ENCODE measurements at regions not wholly inside any gene's neighbourhood (a gene's known extent, or its start where the extent isn't known, plus 50 kb on each side); places are given as distances from the start of the nearest gene placed in this dataset.

DNA sequence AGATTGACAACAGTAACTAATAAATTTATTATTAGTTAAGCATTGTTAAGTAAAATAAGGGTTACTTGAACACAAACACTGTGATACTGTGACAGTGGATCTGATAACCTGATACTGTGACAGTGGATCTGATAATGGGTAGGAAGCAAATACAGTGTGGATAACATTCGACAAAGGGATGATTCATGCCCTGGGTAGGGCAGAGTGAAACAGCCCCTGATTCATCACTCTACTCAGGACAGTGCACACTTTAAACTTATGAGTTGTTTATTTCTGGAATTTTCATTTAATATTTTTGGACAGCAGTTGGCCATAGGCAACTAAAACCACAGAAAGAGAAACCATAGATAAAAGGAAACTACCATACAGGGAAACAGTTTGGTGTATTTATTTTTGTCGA, 60.8 kb upstream of the CTSC start:
- no peaks in the 10 kb centered on the region for H3K36me3 ChIP-seq (ENCODE audit: control insufficient read depth, insufficient read depth, low read length)
- H3K9me1 ChIP-seq (ENCODE audit: control insufficient read depth, insufficient read depth, low read length): no peaks in the 10 kb centered on the region
- no peak overlapping the region for H3K27ac ChIP-seq (ENCODE audit: extremely low read depth, low read depth, low read length)
- POLR2A ChIA-PET: interaction anchor here (1.0 kb wide), 1 partner anchor 68 kb away, joined by 3 read pairs; no protein-coding TSS in a partner anchor
- 13% methylated on average over 2 of the region's 2 CpGs for WGBS (ENCODE audit: insufficient coverage, low coverage, missing lambda C conversion rate)
- H3K9me3 ChIP-seq (replicated peaks; ENCODE audit: control insufficient read depth, insufficient read depth, low read depth, low read length): no peaks in the 10 kb centered on the region
- H3K4me3 ChIP-seq: no peak overlapping the region
- DNase-seq (ENCODE audit: extremely low read depth in 1 of 4, low spot score in 3 of 4) (peak in 1 of 4 experiments; percentile 27), FAIRE-seq (no peak), ATAC-seq (peak; percentile 65; the same call in 2 of the 3 replicates)
- H3K27me3 ChIP-seq (ENCODE audit: control insufficient read depth in 2 of 2, insufficient read depth in 2 of 2, low read length in 2 of 2): no peaks in the 10 kb centered on the region
- no peak overlapping the region for H3K9ac ChIP-seq (ENCODE audit: insufficient read depth in 1 of 2, low read depth in 2 of 2, low read length in 2 of 2)
- CTCF ChIA-PET (ENCODE audit: low intra/inter-chr PET ratio): no interaction called here
- no peaks in the 10 kb centered on the region; a peak in 1 of 5 replicates for H3K4me1 ChIP-seq (replicated peaks in 1 of 2; ENCODE audit: control insufficient read depth in 2 of 2, insufficient read depth in 2 of 2, low read length in 2 of 2)
- BruUV-seq (replicated peaks): no TSS peak
- no peaks in the 10 kb centered on the region for H4K20me1 ChIP-seq (replicated peaks; ENCODE audit: control insufficient read depth, insufficient read depth, low read length)
- no peak overlapping the region for H2AFZ ChIP-seq (ENCODE audit: low read depth, low read length)
- no peaks in the 10 kb centered on the region for H3K79me2 ChIP-seq (ENCODE audit: control insufficient read depth, insufficient read depth, low read length)
- in situ Hi-C loops (cut with MboI): no loop called here
- intact Hi-C loops (cut with micrococcal nuclease): no loop called here
- no peak overlapping the region for H3K4me2 ChIP-seq (ENCODE audit: insufficient read depth, low read length)
- TF ChIP-seq MYBL2 (IDR thresholded peaks at IDR 0.05; ENCODE audit: low read depth) (no peak), MYBL2 (CRISPR knock-in tag; IDR thresholded peaks at IDR 0.05; ENCODE audit: borderline replicate concordance) (no peak), STAT5A (IDR thresholded peaks at IDR 0.05; ENCODE audit: borderline replicate concordance, low read length) (no peak), SOX6 (IDR thresholded peaks at IDR 0.05) (peak; percentile 72), DPF2 (IDR thresholded peaks at IDR 0.05) (peak; percentile 60), ARID1B (IDR thresholded peaks at IDR 0.05) (peak; percentile 57), FOSL1 (tag; conservative IDR thresholded peaks at IDR 0.05) (peak; percentile 82), HNRNPUL1 (IDR thresholded peaks at IDR 0.05; ENCODE audit: low read length) (no peak), NR2F6 (CRISPR knock-in tag; IDR thresholded peaks at IDR 0.05) (no peak), HDAC3 (IDR thresholded peaks at IDR 0.05; ENCODE audit: borderline replicate concordance, partially characterized antibody) (no peak), JUND (IDR thresholded peaks at IDR 0.05; ENCODE audit: borderline replicate concordance, low read depth, low read length) (peak; percentile 66; the same call in 1 of the 2 replicates), JUND (tag; IDR thresholded peaks at IDR 0.05; ENCODE audit: borderline replicate concordance, low read depth, low read length) (peak; percentile 62; the same call in 1 of the 3 replicates), SMARCE1 (IDR thresholded peaks at IDR 0.05) (peak; percentile 57; the same call in 1 of the 2 replicates), SMARCA4 (IDR thresholded peaks at IDR 0.05) (peak; percentile 62), MEIS2 (IDR thresholded peaks at IDR 0.05; ENCODE audit: partially characterized antibody) (peak; percentile 77), E2F3 (CRISPR knock-in tag; IDR thresholded peaks at IDR 0.05) (no peak), PKNOX1 (IDR thresholded peaks at IDR 0.05) (peak; percentile 38; the same call in 1 of the 2 replicates), JUN (IDR thresholded peaks at IDR 0.05; ENCODE audit: borderline replicate concordance, low read depth, low read length) (peak; percentile 70; the same call in 1 of the 2 replicates), JUN (CRISPR knock-in tag; IDR thresholded peaks at IDR 0.05; ENCODE audit: borderline replicate concordance) (no peak)
- TF ChIP-seq, protein P1, sequence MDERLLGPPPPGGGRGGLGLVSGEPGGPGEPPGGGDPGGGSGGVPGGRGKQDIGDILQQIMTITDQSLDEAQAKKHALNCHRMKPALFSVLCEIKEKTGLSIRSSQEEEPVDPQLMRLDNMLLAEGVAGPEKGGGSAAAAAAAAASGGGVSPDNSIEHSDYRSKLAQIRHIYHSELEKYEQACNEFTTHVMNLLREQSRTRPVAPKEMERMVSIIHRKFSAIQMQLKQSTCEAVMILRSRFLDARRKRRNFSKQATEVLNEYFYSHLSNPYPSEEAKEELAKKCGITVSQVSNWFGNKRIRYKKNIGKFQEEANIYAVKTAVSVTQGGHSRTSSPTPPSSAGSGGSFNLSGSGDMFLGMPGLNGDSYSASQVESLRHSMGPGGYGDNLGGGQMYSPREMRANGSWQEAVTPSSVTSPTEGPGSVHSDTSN (CRISPR knock-in tag; IDR thresholded peaks at IDR 0.05; ENCODE audit: low read depth): no peak
- TF ChIP-seq, protein P1 (tag; conservative IDR thresholded peaks at IDR 0.05; ENCODE audit: low read depth): peak; percentile 51; the same call in 1 of the 2 replicates
- TF ChIP-seq, protein P2, sequence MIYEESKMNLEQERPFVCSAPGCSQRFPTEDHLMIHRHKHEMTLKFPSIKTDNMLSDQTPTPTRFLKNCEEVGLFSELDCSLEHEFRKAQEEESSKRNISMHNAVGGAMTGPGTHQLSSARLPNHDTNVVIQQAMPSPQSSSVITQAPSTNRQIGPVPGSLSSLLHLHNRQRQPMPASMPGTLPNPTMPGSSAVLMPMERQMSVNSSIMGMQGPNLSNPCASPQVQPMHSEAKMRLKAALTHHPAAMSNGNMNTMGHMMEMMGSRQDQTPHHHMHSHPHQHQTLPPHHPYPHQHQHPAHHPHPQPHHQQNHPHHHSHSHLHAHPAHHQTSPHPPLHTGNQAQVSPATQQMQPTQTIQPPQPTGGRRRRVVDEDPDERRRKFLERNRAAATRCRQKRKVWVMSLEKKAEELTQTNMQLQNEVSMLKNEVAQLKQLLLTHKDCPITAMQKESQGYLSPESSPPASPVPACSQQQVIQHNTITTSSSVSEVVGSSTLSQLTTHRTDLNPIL (CRISPR knock-in tag; IDR thresholded peaks at IDR 0.05): no peak
